ENCODE measurements at regions not wholly inside any gene's neighbourhood (a gene's known extent, or its start where the extent isn't known, plus 50 kb on each side); places are given as distances from the start of the nearest gene placed in this dataset.
"Not testable (repeated sequence)": the region's sequence is repeated elsewhere in the genome, so short reads cannot be mapped to it uniquely, and the experiment has no call there.

DNA sequence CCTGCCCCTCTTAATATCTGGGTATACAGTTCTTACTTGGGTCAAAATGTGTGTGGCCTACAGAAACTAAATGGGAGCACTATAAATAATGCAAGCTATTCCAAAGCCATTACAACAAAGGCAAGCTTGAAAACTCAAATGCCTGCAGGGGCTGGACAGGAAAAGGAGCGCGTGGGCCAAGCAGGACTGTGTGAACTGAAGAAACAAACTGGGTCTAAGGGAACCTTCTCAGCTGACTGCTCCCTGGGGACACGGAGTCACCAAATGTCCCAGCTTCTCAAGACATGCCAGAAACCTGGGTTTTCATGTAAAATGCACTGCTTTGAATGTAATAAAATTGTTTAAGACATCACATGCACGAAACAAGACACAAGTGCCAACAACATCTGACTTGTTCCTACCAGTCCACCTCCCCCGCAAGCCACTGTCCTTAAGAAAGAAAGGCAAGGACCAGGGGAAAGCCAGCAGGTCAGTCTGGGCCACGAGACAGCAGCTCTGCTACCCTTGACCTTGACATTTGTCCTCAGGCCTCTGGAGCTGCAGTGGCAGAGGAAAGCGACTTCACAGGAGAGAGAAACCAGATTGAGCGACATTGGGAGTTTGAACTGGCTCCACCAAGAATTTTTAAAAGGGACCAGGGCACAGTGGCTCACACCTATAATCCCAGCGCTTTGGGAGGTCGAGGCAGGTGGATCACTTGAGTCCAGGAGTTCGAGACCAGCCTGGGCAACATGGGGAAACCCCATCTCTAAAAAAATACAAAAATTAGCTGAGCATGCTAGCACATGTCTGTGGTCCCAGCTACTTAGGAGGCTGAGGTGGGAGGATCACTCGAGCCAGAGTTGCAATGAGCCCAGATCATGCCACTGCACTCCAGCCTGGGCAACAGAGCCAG is 89.7 kb upstream of the SH3BP4 start:
- DNase-seq: no peak

- not testable (repeated sequence) for DNase-seq
Observed at GRCh38 chr2:234859330-234859872, 92.4 kb upstream of the SH3BP4 start.

DNA sequence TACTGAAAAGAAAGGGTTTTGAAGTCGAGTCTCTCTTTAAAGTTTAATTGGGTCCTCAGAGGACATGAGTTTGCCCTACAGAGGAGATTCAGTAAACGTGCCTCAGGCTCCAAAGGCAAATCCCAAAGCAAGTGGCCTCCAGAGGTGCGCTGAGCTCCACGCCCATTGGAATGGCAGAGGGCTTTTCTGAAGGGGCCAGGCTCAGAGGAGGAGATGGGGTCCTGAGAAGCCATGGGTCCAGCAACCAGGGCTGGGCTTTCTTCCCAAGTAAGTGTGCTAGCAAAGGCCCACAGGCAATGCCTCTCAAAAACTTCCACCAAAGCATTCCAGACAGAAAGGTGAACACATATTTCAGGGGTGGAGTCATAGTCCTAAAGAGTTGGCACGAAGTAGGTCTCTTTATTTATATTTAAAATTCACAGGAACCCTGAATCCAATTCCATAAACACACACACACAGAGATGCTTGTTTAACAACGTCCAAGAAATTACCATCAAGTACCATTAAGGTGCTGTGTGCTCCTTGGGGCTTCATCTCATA is 93.0 kb upstream of the SH3BP4 start:
- no peak for DNase-seq

DNA sequence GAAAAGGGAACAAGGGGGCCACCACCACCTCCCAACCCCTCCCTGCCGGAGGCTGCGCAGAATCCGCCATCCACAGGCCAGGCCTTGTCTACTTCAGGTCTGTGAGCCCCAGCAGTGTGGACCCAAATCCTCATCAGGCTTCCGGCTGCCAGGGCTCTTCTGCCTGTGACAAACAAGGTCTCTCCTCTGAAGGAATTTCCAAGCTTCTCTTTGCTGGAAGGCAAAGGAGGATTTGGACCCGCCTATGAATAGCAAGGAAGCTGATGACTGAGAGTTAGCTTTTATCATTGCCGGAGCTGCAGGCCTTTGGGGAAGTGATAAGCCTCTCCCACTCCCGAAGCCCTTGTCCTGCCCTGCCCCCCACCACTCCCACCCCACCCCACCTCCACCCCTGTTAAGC is 93.7 kb upstream of the SH3BP4 start:
- DNase-seq: no peak

GRCh38 chr2:234853729-234854128 is 98.1 kb upstream of the SH3BP4 start:
- DNase-seq: no peak

DNA sequence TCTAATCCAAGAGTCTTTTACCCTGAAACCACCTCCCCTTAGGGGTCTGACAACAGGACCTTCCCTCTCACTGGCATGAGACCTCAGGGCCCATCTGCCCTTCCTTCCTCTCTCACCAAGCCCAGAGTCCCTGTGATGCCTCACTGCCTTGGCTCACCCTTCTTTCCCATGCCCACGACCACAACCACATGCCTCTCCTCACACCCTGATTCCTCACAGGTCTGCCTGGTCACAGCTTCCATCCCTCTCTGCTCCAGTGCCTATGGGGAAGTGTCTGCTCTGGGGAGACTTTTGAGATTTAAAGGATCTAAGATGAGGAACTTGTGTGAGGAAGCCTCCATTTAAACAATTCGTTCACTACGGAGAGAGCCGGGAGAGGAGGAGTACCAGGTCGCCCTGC is 98.9 kb upstream of the SH3BP4 start:
- DNase-seq: no peak

- DNase-seq: no peak
Observed at GRCh38 chr2:234852035-234852434, 99.8 kb upstream of the SH3BP4 start.

DNA sequence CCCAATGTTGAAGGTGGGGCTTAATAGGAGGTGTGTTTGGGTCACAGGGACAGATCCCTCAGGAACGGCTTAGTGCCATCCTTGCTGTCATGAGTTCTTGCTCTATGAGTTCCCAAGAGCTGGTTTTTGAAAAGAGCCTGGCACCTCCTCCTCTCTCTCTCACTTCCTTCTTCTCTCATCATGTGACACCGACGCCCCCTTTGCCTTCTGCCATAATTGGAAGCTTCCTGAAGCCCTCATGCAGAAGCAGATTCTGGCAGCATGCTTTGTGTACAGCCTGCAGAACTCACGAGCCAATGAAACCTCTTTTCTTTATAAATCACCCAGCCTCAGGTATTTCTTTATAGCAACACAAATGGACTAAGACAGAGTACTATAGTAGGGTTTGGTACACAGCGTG is 100.4 kb upstream of the SH3BP4 start:
- DNase-seq: no peak

- no peak for DNase-seq
Observed at GRCh38 chr2:234850818-234851217, 101.0 kb upstream of the SH3BP4 start.

- DNase-seq: no peak
Observed at GRCh38 chr2:234849678-234850077, 102.1 kb upstream of the SH3BP4 start.

GRCh38 chr2:234848578-234848977 is 103.2 kb upstream of the SH3BP4 start:
- no peak for DNase-seq

- no peak for DNase-seq
Observed at GRCh38 chr2:234847639-234848038, 104.2 kb upstream of the SH3BP4 start.

GRCh38 chr2:234847364-234847635 is 104.5 kb upstream of the SH3BP4 start:
- no peak for DNase-seq

DNA sequence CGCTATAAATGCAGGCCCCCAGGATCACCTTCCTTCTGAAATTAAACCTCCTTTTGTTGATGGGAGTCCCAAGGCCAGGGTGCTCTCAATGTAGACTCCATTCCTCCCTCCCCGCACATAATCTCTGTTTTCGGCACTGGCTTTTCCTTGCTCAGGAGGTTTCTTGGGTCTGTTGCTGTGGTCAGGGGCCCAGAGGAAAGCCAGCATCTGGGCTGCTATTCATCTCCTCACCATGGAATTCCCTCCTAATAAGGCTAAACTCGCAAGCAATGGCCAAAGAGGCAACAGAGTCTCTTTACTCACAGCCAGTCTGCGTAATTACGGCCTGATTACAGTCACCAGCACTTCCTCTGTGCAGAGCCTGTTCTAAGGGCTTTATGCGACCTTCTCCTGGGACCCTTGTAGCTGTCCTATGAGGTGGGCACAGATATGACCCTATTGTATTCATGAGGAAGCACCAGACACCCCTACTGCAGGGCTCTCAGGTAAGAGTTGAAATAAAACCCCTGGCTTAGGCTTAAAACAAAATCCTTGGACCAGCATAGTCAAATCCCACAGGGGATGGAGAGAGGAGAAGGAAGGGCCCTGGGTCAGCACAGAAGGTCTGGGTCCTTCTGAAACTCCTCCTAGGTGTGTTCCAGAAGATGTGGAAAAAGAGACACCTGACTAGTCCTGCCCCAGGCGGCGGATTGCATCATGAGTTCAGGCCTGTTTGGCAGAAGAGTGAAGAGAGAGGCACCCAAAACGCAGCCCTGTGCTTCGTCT is 105.0 kb upstream of the SH3BP4 start:
- DNase-seq: no peak

DNA sequence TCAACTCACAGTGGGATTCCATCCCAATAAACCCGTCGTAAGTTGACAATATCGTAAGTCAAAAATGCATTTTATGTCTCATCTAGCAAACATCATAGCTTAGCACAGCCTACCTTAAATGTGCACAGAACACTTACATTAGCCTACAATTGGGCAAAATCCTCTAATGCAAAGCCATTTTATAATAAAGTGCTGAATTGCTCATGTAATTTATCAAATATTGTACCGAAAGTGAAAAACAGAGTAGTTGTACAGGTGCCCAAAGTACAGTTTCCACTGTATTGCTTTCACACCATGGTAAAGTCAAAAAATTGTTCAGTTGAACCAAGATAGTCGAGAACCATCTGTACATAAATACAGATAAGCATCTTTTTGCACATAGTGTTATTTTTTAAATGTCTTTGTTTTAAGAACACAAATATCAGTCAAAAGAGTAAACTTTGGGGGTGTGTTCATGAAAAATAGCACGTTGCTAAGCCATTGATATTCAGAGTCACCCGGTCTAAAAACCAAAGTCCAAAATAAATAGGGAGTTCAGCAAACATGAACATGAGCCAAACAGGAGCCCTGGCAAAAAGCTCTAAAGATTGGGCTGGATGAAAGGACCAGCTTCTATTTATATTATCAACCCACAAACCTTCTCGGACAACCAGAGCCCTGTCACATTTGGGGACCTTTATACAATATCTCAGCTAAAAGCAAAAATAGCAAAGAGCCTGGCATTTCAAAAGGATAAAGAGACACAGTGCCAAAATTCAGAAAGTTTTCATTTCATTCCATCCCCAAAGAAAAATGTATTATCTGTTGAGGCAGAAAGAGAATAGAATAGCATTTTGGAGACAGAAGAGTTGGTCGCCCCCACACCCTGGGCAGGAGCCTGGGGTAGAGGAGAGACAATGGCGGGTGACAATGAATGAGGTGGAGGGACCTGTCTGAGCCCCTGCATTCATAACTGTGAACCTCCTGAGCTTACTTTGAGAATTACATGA is 105.9 kb upstream of the SH3BP4 start:
- DNase-seq: no peak

- DNase-seq: no peak
Observed at GRCh38 chr2:234843411-234843810, 108.4 kb upstream of the SH3BP4 start.

DNA sequence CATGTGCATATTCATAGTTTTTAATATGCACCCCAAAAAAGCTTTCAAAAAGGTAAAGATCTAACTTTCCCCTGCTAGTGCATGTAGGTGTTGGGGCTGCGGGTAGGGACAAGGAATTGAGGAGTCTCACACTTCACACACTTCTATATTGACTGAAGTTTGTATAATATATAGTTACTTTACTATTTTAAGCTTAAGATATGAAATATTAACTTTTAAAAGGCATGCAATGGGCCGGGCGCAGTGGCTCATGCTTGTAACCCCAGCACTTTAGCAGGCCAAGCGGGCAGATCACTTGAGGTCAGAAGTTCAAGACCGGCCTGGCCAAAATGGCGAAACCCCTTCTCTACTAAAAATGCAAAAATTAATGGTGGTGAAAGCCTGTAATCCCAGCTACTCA is 109.1 kb upstream of the SH3BP4 start:
- DNase-seq: no peak

- no peak for DNase-seq
Observed at GRCh38 chr2:234841321-234842015, 110.3 kb upstream of the SH3BP4 start.

- DNase-seq: no peak
Observed at GRCh38 chr2:234840336-234840735, 111.5 kb upstream of the SH3BP4 start.

GRCh38 chr2:234839285-234839684 is 112.5 kb upstream of the SH3BP4 start:
- DNase-seq: no peak

DNA sequence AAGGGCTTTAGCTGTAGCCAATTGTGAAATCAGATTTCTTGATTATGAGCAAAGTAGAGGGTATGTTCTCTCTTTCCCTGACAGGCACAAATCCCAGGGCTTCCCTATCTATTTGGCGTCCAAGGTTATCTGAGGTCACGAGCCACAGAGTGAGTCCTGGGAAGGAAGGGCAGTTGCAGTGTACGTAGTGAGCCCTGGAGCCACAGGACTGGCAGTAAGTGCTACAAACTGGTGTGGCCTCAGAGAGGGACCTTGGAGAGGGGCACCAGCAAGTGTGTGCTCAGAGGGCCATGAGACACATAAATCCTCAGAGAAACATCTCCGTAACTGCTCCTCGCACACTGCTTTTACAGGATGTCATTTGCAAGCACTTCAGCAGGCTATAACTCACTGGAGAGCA is 115.5 kb upstream of the SH3BP4 start:
- no peak for DNase-seq

DNA sequence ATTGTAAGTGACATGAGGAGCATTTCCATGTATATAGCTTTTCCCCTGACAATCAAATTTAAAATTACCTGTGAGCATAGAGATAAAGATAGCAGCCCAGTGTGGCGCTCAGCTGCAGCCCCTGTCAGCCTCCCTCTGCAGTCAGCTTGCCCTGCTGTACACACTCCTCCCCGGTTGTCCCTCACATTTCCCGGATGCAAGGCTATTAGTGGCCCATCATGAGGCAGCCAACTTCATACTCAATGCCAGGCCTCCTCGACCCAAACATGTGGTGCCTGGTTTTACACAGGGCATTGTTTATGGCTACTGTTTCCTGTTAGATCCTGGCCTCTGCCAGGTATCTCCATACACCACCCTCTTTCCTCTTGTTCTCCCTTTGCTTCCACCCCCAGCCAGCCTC is 116.1 kb upstream of the SH3BP4 start:
- no peak for DNase-seq
